Duodenal mucosa (tissue), 2 donors: ENCODE measurements at regions not wholly inside any gene's neighbourhood (a gene's known extent, or its start where the extent isn't known, plus 50 kb on each side); places are given as distances from the start of the nearest gene placed in this dataset.

ENCODE experiments used
- H3K27ac ChIP-seq: one replicate; pipeline ENCODE4 v1.7.0; 2013; ENCODE audit warnings: low read depth, low read length
- H3K27me3 ChIP-seq, 2 donors: one replicate each; pipeline ENCODE4 v1.7.0; 2013; ENCODE audit warnings: low read length in 2 of 2, control low read depth in 1 of 2; ENCODE audit not compliant: insufficient read depth in 2 of 2, control insufficient read depth in 1 of 2
- H3K36me3 ChIP-seq, 2 donors: one replicate each; pipeline ENCODE4 v1.7.0; 2013; ENCODE audit warnings: low read length in 2 of 2, control low read depth in 1 of 2; ENCODE audit not compliant: insufficient read depth in 2 of 2, control insufficient read depth in 1 of 2
- H3K4me1 ChIP-seq, 2 donors: one replicate each; pipeline ENCODE4 v1.7.0; 2013; ENCODE audit warnings: low read length in 2 of 2, control low read depth in 1 of 2; ENCODE audit not compliant: insufficient read depth in 2 of 2, control insufficient read depth in 1 of 2
- H3K4me3 ChIP-seq, 2 donors: one replicate each; pipeline ENCODE4 v1.7.0; 2013; ENCODE audit warnings: low read length in 2 of 2, low read depth in 1 of 2
- H3K9ac ChIP-seq, 2 donors: one replicate each; pipeline ENCODE4 v1.7.0; 2013; ENCODE audit warnings: low read length in 2 of 2, low read depth in 1 of 2
- H3K9me3 ChIP-seq, 2 donors: one replicate each; pipeline ENCODE4 v1.7.0; 2013; ENCODE audit warnings: low read length in 2 of 2, control low read depth in 1 of 2; ENCODE audit not compliant: control insufficient read depth in 1 of 2

- H3K9me3 ChIP-seq = peaks cover 11 to 13% of the 10 kb centered on the region in 2 donors
- H3K4me3 ChIP-seq = no peak overlapping the region
- H3K9ac ChIP-seq = no peak overlapping the region
- no peak overlapping the region for H3K27ac ChIP-seq
- no peaks in the 10 kb centered on the region for H3K4me1 ChIP-seq
- H3K27me3 ChIP-seq = no peaks in the 10 kb centered on the region
- H3K36me3 ChIP-seq = no peaks in the 10 kb centered on the region
Measured at GRCh38 chr11:29879560-29879959, 137.3 kb downstream of the KCNA4 start.

- H3K27me3 ChIP-seq = no peaks in the 10 kb centered on the region
- no peaks in the 10 kb centered on the region for H3K4me1 ChIP-seq
- H3K4me3 ChIP-seq = no peak overlapping the region
- H3K9me3 ChIP-seq = peaks cover 4 to 8% of the 10 kb centered on the region in 2 donors
- H3K27ac ChIP-seq = no peak overlapping the region
- H3K36me3 ChIP-seq = no peaks in the 10 kb centered on the region
- H3K9ac ChIP-seq = no peak overlapping the region
Measured at GRCh38 chr11:29876192-29876591, 140.6 kb downstream of the KCNA4 start.

- Histone ChIP-seq H3K27ac (no peak overlapping the region), H3K36me3 (no peaks in the 10 kb centered on the region)
Measured at GRCh38 chr11:29847219-29847618, 169.6 kb downstream of the KCNA4 start.

GRCh38 chr11:29844701-29845379, 172.0 kb downstream of the KCNA4 start:
- H3K27me3 ChIP-seq = no peaks in the 10 kb centered on the region
- no peak overlapping the region for H3K9ac ChIP-seq
- H3K9me3 ChIP-seq = peaks cover 0 to 2% of the 10 kb centered on the region in 2 donors
- no peaks in the 10 kb centered on the region for H3K36me3 ChIP-seq
- H3K4me3 ChIP-seq = no peak overlapping the region
- H3K4me1 ChIP-seq = no peaks in the 10 kb centered on the region
- H3K27ac ChIP-seq = no peak overlapping the region

More at GRCh38 chr11:29847219-29847618, 169.6 kb downstream of the KCNA4 start:
- Histone ChIP-seq H3K9me3 (peaks cover 0 to 2% of the 10 kb centered on the region in 2 donors), H3K9ac (no peak overlapping the region), H3K4me3 (no peak overlapping the region), H3K27me3 (no peaks in the 10 kb centered on the region), H3K4me1 (no peaks in the 10 kb centered on the region)

GRCh38 chr11:29844031-29844430, 172.8 kb downstream of the KCNA4 start:
- H3K9ac ChIP-seq = no peak overlapping the region
- H3K27me3 ChIP-seq = no peaks in the 10 kb centered on the region
- H3K4me1 ChIP-seq = no peaks in the 10 kb centered on the region
- peaks cover 0 to 2% of the 10 kb centered on the region in 2 donors for H3K9me3 ChIP-seq
- H3K4me3 ChIP-seq = no peak overlapping the region
- H3K27ac ChIP-seq = no peak overlapping the region
- H3K36me3 ChIP-seq = no peaks in the 10 kb centered on the region

- Histone ChIP-seq H3K27me3 (no peaks in the 10 kb centered on the region), H3K4me1 (no peaks in the 10 kb centered on the region), H3K36me3 (no peaks in the 10 kb centered on the region), H3K9ac (no peak overlapping the region), H3K27ac (no peak overlapping the region), H3K9me3 (peaks cover 0 to 2% of the 10 kb centered on the region in 2 donors), H3K4me3 (no peak overlapping the region)
Measured at GRCh38 chr11:29842061-29842460, 174.8 kb downstream of the KCNA4 start.

- Histone ChIP-seq H3K4me3 (no peak overlapping the region), H3K27ac (no peak overlapping the region)
Measured at GRCh38 chr11:29826878-29827277, 190.0 kb downstream of the KCNA4 start.

GRCh38 chr11:29816359-29816758, 200.5 kb downstream of the KCNA4 start:
- H3K36me3 ChIP-seq = no peaks in the 10 kb centered on the region
- no peak overlapping the region for H3K27ac ChIP-seq
- no peaks in the 10 kb centered on the region for H3K27me3 ChIP-seq
- no peaks in the 10 kb centered on the region for H3K4me1 ChIP-seq
- no peak overlapping the region for H3K9ac ChIP-seq
- H3K9me3 ChIP-seq = peaks cover 13 to 22% of the 10 kb centered on the region in 2 donors
- no peak overlapping the region for H3K4me3 ChIP-seq

More at GRCh38 chr11:29826878-29827277, 190.0 kb downstream of the KCNA4 start:
- H3K4me1 ChIP-seq = no peaks in the 10 kb centered on the region
- H3K27me3 ChIP-seq = no peaks in the 10 kb centered on the region
- H3K36me3 ChIP-seq = no peaks in the 10 kb centered on the region
- peaks cover 0 to 15% of the 10 kb centered on the region in 2 donors for H3K9me3 ChIP-seq
- no peak overlapping the region for H3K9ac ChIP-seq

- Histone ChIP-seq H3K4me3 (no peak overlapping the region), H3K9me3 (peaks cover 4 to 6% of the 10 kb centered on the region in 2 donors), H3K9ac (no peak overlapping the region), H3K27ac (no peak overlapping the region), H3K36me3 (no peaks in the 10 kb centered on the region), H3K4me1 (no peaks in the 10 kb centered on the region), H3K27me3 (no peaks in the 10 kb centered on the region)
Measured at GRCh38 chr11:29809121-29809520, 207.7 kb downstream of the KCNA4 start.

GRCh38 chr11:29802522-29802921, 214.3 kb downstream of the KCNA4 start:
- H3K27me3 ChIP-seq = no peaks in the 10 kb centered on the region
- H3K9me3 ChIP-seq = peaks cover 4% of the 10 kb centered on the region in 2 donors
- no peak overlapping the region for H3K9ac ChIP-seq
- no peak overlapping the region for H3K27ac ChIP-seq
- H3K4me3 ChIP-seq = no peak overlapping the region
- no peaks in the 10 kb centered on the region for H3K36me3 ChIP-seq
- H3K4me1 ChIP-seq = no peaks in the 10 kb centered on the region
